ENCODE measurements at regions not wholly inside any gene's neighbourhood (a gene's known extent, or its start where the extent isn't known, plus 50 kb on each side); places are given as distances from the start of the nearest gene placed in this dataset.
A peak's percentile ranks its signal among the peaks of the same experiment; 100 is the strongest.
"Not testable (repeated sequence)": the region's sequence is repeated elsewhere in the genome, so short reads cannot be mapped to it uniquely, and the experiment has no call there.

DNA sequence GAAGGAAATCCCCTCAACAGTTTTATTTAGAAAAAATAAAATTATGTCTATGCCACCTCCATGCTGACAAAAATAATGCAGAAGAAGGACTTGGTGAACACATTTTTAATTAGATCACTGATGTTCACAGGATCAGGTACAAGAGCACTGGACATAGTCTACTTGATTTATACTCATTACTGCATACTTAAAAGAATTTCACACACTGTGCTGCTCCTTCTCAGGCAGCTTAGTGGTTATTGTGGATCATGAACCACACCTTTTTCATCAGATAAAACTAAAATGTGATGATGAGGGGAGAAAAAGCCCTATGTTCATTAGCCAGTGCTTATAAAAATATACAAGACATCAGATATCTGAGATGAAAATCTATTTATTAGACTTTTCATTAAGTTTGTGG is 103.3 kb upstream of the DPH5 start:
- H3K9me3 Mint-ChIP-seq, result no peaks in the 10 kb centered on the region
- peak; percentile 34 to 44 (median 37) for DNase-seq
- H3K4me1 Mint-ChIP-seq, result peaks cover 36 to 55% of the 10 kb centered on the region in 2 donors
- peak overlapping the region; percentile 64 to 85 (median 71) for H3K4me3 Mint-ChIP-seq
- H3K27ac Mint-ChIP-seq, result peak overlapping the region in 5 of 6 donors; percentile 71 to 94 (median 80)
- no peaks in the 10 kb centered on the region for H3K36me3 Mint-ChIP-seq
- peaks cover 2 to 6% (median 3%) of the 10 kb centered on the region in 3 donors for H3K27me3 Mint-ChIP-seq (ENCODE audit: low read depth in 3 of 3)

DNA sequence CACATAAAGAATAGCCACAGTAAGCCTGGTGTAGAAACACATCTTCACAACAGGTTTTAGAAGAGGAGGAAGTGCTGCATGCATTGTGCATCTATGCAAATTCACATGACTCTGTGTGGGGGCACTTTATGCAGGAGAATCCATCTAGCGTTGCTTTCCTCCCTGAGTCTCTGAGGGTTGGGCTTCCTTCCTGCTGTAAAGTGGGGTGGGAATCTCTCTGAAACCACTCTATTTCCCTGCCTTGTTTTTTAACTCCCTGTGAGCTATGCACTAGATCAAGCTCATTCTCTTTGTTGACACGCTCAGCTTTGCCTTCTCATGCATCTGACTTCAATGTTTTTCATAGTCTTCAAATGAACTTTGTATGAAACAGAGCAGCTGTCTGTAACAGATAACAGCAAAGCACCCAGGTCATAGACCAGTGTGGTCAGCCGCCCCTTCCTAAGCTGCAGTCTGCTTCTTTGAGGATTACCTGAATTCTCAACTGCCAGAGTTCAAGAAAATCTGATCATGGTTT is 102.7 kb upstream of the DPH5 start:
- Mint-ChIP-seq H3K27me3 (ENCODE audit: low read depth in 3 of 3) (peaks cover 2 to 7% (median 3%) of the 10 kb centered on the region in 3 donors), H3K4me1 (peaks cover 38 to 60% of the 10 kb centered on the region in 2 donors), H3K27ac (peak overlapping the region; percentile 71 to 94 (median 82)), H3K36me3 (no peaks in the 10 kb centered on the region), H3K9me3 (no peaks in the 10 kb centered on the region), H3K4me3 (peak overlapping the region; percentile 64 to 85 (median 71))
- peak; percentile 11 to 30 (median 21) for DNase-seq

DNA sequence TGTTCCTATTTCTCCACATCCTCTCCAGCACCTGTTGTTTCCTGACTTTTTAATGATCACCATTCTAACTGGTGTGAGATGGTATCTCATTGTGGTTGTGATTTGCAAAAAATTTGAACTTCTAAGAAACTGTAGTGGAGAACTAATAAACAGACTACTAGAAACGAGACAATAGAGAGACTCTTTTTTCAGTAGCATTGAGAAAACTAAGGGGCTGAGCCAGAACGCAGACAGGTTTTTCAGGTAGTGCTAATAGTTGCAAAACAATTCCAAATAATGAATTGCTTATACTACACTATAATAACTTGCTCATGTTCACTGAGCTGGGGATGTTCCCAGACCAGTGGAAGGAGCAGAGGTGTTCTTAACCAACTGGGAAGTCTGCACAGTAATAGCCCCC is 98.8 kb upstream of the DPH5 start:
- DNase-seq, result no peak
- H3K27me3 Mint-ChIP-seq (ENCODE audit: low read depth in 3 of 3), result peaks cover 7 to 12% (median 9%) of the 10 kb centered on the region in 3 donors
- no peaks in the 10 kb centered on the region for H3K36me3 Mint-ChIP-seq
- no peaks in the 10 kb centered on the region for H3K9me3 Mint-ChIP-seq
- H3K4me1 Mint-ChIP-seq, result peaks cover 48 to 66% of the 10 kb centered on the region in 2 donors
- H3K27ac Mint-ChIP-seq, result no peak overlapping the region
- no peak overlapping the region for H3K4me3 Mint-ChIP-seq

DNA sequence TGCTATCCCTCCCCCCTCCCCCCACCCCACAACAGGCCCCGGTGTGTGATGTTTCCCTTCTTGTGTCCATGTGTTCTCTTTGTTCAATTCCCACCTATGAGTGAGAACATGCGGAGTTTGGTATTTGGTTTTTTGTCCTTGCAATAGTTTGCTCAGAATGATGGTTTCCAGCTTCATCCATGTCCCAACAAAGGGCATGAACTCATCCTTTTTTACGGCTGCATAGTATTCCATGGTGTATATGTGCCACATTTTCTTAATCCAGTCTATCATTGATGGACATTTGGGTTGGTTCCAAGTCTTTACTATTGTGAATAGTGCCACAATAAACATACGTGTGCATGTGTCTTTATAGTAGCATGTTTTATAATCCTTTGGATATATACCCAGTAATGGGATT is 98.3 kb upstream of the DPH5 start:
- DNase-seq, H3K27ac Mint-ChIP-seq, H3K9me3 Mint-ChIP-seq, H3K36me3 Mint-ChIP-seq, H3K4me3 Mint-ChIP-seq: not testable (repeated sequence)
- peaks cover 7 to 12% (median 9%) of the 10 kb centered on the region in 3 donors for H3K27me3 Mint-ChIP-seq (ENCODE audit: low read depth in 3 of 3)
- H3K4me1 Mint-ChIP-seq, result peaks cover 44 to 61% of the 10 kb centered on the region in 2 donors

DNA sequence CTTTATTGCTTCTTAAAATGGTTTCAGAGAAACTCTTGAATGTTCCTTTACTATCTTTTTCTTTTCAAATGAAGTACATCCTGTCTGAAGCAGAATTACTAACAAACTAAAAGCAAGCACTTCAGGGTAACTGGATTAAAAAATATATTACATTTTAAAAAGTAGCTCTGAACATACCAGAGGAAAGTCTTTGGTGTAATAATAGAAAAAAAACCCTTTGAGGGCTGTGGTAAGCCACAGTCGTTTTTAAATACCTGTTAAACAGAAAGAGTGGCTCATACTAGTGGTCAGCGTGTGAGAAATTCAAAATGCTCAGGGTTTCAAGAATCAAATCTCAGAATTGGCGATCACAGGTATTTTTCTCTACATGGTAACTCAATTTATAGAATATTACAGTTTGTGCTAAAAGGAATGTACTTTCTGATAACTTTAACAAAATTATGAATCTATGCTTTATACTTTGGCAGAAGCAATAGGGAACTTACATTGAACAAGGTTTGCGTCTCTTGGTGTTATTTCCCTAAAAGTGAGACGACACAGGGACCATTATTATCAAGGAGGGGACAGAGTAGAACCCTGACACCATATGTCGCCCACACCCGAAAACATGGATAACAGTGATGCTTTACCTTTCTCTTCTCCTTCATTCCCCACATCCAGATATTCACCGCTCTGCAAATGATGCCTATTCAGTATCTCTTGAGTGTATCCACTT is 97.0 kb upstream of the DPH5 start:
- peak overlapping the region in 5 of 6 donors; percentile 36 to 77 (median 58) for H3K27ac Mint-ChIP-seq
- peaks cover 7 to 12% (median 9%) of the 10 kb centered on the region in 3 donors for H3K27me3 Mint-ChIP-seq (ENCODE audit: low read depth in 3 of 3)
- DNase-seq, result peak; percentile 54 to 61 (median 59)
- H3K4me3 Mint-ChIP-seq, result peak overlapping the region; percentile 3 to 63 (median 49)
- H3K4me1 Mint-ChIP-seq, result peaks cover 31 to 48% of the 10 kb centered on the region in 2 donors
- no peaks in the 10 kb centered on the region for H3K36me3 Mint-ChIP-seq
- no peaks in the 10 kb centered on the region for H3K9me3 Mint-ChIP-seq

DNA sequence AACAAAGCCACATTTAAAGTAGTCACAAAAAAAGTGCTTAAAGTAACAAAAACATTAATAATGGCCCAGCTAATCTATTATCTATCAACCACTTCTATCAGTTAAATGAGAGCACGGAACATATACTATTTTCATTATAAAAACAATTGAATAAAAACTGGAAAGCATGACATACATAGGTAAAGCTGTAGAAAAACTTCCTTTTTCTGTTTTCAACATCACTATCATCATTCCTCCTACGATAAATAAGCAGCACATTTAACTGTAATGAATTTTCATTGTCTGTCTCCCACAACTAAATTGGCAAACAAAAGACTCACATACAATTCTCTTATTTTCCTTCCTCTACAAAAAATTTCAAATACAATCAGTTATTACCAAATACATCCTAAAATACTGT is 96.4 kb upstream of the DPH5 start:
- H3K9me3 Mint-ChIP-seq, result no peaks in the 10 kb centered on the region
- peaks cover 29 to 46% of the 10 kb centered on the region in 2 donors for H3K4me1 Mint-ChIP-seq
- peak overlapping the region in 4 of 5 donors; percentile 3 to 63 (median 39) for H3K4me3 Mint-ChIP-seq
- peak overlapping the region in 5 of 6 donors; percentile 26 to 77 (median 58) for H3K27ac Mint-ChIP-seq
- H3K36me3 Mint-ChIP-seq, result no peaks in the 10 kb centered on the region
- peaks cover 7 to 12% (median 11%) of the 10 kb centered on the region in 3 donors for H3K27me3 Mint-ChIP-seq (ENCODE audit: low read depth in 3 of 3)
- no peak for DNase-seq

DNA sequence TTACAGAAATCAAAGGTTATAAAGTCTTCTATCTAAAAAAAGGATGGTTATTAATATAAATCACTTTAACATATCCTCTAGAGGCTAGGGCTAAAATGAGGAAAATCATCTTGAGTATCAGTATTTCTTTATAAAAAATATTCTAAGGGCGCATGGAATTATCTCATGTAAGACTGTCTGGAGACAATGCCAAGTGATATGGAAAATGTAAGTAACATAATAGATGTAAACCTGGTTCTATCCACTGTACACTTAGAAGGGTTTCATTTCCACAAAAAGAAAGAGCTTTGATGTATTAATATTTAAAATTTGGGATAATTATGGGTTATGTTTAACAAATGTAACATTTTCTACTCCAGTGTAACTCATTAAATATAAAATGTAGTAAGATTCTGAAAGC is 95.9 kb upstream of the DPH5 start:
- DNase-seq, result no peak
- Mint-ChIP-seq H3K9me3 (no peaks in the 10 kb centered on the region), H3K27me3 (ENCODE audit: low read depth in 3 of 3) (peaks cover 7 to 12% (median 11%) of the 10 kb centered on the region in 3 donors), H3K4me3 (peak overlapping the region in 2 of 5 donors; percentile 15 to 63), H3K27ac (peak overlapping the region in 2 of 6 donors; percentile 74 to 77), H3K36me3 (no peaks in the 10 kb centered on the region), H3K4me1 (peaks cover 29 to 46% of the 10 kb centered on the region in 2 donors)

DNA sequence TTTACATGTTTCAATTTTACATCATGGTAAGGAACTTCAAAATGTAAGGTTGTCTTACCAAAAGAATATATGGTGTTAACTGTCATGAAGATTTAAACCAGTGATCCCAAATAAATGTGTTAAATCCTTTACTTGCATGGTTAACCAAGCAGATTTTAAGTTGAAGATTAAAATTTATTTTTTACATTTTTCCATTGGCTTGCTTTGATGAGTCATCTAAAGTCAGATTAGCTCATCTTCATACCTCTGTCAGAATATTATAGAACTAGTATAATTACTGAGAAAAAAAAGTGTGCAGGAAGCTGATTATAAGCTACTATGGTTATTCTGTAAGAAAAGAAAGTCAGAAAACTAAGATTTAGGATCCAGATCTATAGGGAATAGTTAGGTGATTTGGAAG is 95.3 kb upstream of the DPH5 start:
- no peak for DNase-seq
- peaks cover 7 to 12% (median 11%) of the 10 kb centered on the region in 3 donors for H3K27me3 Mint-ChIP-seq (ENCODE audit: low read depth in 3 of 3)
- peaks cover 31 to 50% of the 10 kb centered on the region in 2 donors for H3K4me1 Mint-ChIP-seq
- no peaks in the 10 kb centered on the region for H3K9me3 Mint-ChIP-seq
- H3K4me3 Mint-ChIP-seq, result no peak overlapping the region
- peak overlapping the region in 1 of 6 donors; percentile 51 for H3K27ac Mint-ChIP-seq
- H3K36me3 Mint-ChIP-seq, result no peaks in the 10 kb centered on the region

DNA sequence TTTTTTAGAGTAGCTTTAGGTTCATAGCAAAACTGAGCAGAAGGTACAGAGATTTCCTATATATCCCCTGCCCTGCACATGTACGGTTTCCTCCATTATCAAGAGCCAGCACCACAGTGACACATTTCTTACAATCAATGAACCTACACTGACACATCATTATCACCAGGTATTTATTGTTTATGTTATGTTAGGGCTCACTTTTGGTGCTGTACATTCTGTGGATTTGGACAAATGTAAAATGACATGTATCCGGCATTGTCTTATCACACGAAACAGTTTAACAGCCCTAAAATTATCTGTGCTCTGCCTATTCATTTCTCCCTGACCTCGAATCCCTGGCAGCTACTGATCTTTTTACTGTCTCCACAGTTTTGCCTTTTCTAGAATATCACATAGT is 93.7 kb upstream of the DPH5 start:
- DNase-seq, result no peak
- Mint-ChIP-seq H3K4me1 (peaks cover 28 to 46% of the 10 kb centered on the region in 2 donors), H3K27me3 (ENCODE audit: low read depth in 3 of 3) (peaks cover 4 to 10% (median 10%) of the 10 kb centered on the region in 3 donors), H3K36me3 (no peaks in the 10 kb centered on the region), H3K9me3 (no peaks in the 10 kb centered on the region), H3K4me3 (no peak overlapping the region), H3K27ac (peak overlapping the region in 2 of 6 donors; percentile 1 to 32)

DNA sequence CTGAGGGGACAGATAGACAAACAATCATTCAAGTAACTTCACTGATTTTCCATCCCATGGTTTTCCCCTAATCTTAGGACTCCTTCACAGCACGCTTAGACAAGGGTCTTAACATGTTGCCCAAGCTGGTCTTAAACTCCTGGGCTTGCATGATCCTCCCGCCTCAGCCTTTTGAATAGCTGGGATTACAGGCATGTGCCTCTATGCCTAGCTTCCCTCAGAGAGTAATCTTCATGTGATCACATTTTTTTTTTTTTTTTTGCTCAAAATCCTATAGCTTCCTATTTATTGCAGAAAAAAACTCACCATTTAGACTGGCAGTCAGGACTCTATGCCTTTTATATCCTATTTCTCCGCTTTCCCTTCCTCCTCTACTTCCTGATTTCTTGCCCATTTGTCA is 90.4 kb upstream of the DPH5 start:
- Mint-ChIP-seq H3K4me3 (no peak overlapping the region), H3K36me3 (no peaks in the 10 kb centered on the region), H3K4me1 (peaks cover 27 to 34% of the 10 kb centered on the region in 2 donors), H3K27me3 (ENCODE audit: low read depth in 3 of 3) (peaks cover 2 to 6% (median 4%) of the 10 kb centered on the region in 3 donors), H3K9me3 (peaks cover 0 to 2% (median 0%) of the 10 kb centered on the region in 6 donors), H3K27ac (peak overlapping the region in 4 of 6 donors; percentile 8 to 36 (median 24))
- DNase-seq, result no peak

DNA sequence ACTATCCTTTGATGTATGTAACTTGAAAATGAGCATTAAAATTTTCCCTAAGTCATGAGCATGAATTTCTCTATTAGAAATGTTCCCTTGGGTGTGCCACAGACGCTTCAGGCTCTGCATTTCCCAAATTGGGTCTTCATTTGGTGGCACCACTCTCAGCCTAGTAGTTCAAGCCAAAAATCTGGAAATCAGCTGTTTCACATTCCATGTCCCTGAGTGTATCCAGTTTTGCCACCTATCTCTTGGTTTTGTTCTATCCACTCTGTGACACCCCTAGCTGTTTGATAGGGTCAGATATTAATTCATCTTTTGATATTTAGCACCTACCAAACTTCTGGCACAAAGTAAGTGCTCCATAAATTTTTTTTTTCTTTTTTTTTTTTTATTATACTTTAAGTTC is 89.5 kb upstream of the DPH5 start:
- H3K27me3 Mint-ChIP-seq (ENCODE audit: low read depth in 3 of 3), result peaks cover 2 to 6% (median 4%) of the 10 kb centered on the region in 3 donors
- peaks cover 0 to 2% (median 0%) of the 10 kb centered on the region in 6 donors for H3K9me3 Mint-ChIP-seq
- no peak overlapping the region for H3K4me3 Mint-ChIP-seq
- H3K27ac Mint-ChIP-seq, result peak overlapping the region in 3 of 6 donors; percentile 35 to 76 (median 41)
- peaks cover 35 to 39% of the 10 kb centered on the region in 2 donors for H3K4me1 Mint-ChIP-seq
- no peaks in the 10 kb centered on the region for H3K36me3 Mint-ChIP-seq
- no peak for DNase-seq

DNA sequence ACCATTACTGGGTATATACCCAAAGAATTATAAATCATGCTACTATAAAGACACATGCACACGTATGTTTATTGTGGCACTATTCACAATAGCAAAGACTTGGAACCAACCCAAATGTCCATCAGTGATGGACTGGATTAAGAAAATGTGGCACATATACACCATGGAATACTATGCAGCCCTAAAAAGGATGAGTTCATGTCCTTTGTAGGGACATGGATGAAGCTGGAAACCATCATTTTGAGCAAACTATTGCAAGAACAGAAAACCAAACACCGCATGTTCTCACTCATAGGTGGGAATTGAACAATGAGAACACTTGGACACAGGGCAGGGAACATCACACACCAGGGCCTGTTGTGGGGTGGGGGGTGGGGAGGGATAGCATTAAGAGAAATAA is 88.5 kb upstream of the DPH5 start:
- peaks cover 35 to 43% of the 10 kb centered on the region in 2 donors for H3K4me1 Mint-ChIP-seq
- DNase-seq; H3K27me3 Mint-ChIP-seq (ENCODE audit: low read depth in 3 of 3); H3K4me3 Mint-ChIP-seq; H3K9me3 Mint-ChIP-seq; H3K36me3 Mint-ChIP-seq: not testable (repeated sequence)
- H3K27ac Mint-ChIP-seq, result peak overlapping the region in 5 of 6 donors; percentile 96 to 99 (median 98)

DNA sequence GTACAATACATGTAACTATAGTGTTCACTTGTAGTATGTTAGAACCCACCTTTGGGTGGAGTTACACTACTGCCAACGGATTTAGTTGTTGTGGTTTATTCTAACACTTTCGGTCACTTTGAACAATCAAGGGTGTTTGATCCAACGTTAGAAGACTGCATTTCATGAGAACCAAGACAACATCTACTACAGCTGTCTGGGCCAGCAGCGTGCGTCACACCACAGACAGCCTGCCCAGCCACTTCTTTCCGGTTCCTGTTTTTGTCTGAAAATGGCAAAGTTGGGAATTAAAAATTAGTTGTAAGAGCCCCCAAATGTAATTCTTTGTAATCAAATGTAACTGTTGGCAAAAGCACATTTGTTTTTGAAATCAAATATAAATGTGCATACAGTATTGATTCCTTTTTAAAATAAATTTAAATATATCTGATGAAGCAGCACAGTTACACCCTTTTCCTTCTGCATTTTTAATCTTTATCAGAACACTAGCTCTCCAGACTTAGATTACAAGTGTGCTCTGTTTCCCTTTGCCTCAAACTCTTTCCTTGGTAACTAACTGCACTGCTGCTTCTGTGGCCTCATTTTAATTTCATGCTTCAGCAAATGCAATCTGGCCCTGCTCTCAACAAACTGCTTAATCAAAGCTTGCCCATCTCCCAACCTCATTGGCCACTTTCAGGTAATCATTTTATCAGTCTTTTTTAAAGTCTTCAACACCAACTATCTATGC is 86.6 kb upstream of the DPH5 start:
- peaks cover 2 to 6% (median 4%) of the 10 kb centered on the region in 3 donors for H3K27me3 Mint-ChIP-seq (ENCODE audit: low read depth in 3 of 3)
- H3K4me1 Mint-ChIP-seq, result peaks cover 40 to 54% of the 10 kb centered on the region in 2 donors
- peak; percentile 86 to 88 (median 88) for DNase-seq
- peaks cover 0 to 2% (median 0%) of the 10 kb centered on the region in 6 donors for H3K9me3 Mint-ChIP-seq
- peak overlapping the region; percentile 96 to 100 (median 98) for H3K27ac Mint-ChIP-seq
- H3K36me3 Mint-ChIP-seq, result peaks cover 0 to 6% (median 0%) of the 10 kb centered on the region in 3 donors
- H3K4me3 Mint-ChIP-seq, result peak overlapping the region; percentile 46 to 81 (median 73)
